C1 segment of cervical spinal cord (tissue), 14 donors: ENCODE measurements at regions not wholly inside any gene's neighbourhood (a gene's known extent, or its start where the extent isn't known, plus 50 kb on each side); places are given as distances from the start of the nearest gene placed in this dataset.

ENCODE experiments used
- DNase-seq, 14 donors: peaks; one replicate each; lab custom pipeline; 2025; lab: John Stamatoyannopoulos, UW

DNA sequence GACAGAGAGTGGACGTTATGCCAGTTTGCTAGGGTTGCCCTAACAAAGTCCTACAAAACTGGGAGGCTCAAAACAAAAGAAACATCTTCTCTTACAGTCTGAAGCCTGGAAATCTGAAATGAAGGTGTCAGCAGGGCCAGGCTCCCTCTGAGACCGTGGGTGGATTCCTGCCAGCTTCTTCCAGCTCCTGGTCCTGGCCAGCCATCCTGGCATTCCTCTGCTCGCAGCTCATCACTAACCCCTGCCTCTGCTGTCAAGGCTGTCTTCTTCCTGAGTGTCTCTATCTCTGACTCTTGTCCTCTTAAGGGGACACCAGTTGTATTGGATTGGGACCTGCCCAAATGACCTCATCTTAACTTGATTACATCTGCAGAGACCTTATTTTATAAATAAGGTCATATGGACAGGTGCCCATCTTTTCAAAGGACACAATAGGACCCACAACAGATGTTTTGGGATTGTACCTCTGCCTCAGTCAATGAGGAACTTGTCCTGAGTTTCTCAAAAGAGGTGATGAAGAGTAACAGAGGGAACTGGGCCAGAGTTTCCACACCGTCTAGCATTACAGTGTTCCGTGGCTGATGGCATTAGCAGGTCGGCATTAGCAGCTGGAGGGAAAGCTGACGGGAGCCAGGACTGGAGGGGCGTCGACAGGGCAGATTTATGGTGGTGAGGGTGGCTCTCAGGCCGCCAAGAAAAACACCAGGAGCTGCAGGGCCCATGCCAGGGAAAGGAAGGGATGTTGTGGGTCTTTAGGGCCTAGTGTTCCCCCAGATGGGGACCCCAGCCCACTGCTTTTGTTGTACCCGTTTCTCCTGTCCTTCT, 157.3 kb downstream of the TBXT start:
- no peak for DNase-seq

DNA sequence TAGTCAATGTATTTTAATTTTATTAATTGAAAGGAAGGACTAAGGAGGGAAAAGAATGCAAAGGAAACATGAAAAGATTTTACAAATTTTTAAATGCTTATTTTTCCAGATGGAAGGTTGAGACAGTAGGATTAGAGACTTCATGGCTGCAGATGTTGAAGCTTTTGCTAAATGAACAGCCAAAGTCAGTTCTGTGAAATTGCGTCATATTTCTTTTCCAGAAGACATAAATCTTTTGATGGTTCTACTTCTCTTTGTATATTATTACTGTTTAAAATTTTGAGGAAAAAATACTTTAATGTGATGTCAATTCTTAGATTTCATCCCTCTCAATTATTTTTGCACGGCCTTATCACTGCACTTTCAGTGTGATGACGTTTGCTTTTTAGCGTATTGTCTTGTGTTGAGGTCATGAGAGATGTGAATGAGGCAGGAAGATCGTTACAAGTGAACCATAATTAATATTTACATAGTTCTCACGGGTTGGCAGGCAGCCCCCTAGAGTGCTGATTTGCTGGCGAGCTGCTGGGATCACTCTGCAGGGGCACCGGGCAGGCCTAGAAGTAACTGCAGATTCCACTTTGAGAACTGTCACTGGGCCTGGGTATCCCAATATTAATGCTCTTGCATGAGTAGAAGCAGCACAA, 158.1 kb downstream of the TBXT start:
- DNase-seq: no peak

- DNase-seq: peak in 2 of 14 donors; percentile 34 to 85
Measured at GRCh38 chr6:166008441-166009369, 158.9 kb downstream of the TBXT start.

- DNase-seq: peak in 2 of 14 donors; percentile 6 to 43
Measured at GRCh38 chr6:166007349-166008263, 160.0 kb downstream of the TBXT start.

- DNase-seq: no peak
Measured at GRCh38 chr6:166006900-166007301, 160.8 kb downstream of the TBXT start.

DNA sequence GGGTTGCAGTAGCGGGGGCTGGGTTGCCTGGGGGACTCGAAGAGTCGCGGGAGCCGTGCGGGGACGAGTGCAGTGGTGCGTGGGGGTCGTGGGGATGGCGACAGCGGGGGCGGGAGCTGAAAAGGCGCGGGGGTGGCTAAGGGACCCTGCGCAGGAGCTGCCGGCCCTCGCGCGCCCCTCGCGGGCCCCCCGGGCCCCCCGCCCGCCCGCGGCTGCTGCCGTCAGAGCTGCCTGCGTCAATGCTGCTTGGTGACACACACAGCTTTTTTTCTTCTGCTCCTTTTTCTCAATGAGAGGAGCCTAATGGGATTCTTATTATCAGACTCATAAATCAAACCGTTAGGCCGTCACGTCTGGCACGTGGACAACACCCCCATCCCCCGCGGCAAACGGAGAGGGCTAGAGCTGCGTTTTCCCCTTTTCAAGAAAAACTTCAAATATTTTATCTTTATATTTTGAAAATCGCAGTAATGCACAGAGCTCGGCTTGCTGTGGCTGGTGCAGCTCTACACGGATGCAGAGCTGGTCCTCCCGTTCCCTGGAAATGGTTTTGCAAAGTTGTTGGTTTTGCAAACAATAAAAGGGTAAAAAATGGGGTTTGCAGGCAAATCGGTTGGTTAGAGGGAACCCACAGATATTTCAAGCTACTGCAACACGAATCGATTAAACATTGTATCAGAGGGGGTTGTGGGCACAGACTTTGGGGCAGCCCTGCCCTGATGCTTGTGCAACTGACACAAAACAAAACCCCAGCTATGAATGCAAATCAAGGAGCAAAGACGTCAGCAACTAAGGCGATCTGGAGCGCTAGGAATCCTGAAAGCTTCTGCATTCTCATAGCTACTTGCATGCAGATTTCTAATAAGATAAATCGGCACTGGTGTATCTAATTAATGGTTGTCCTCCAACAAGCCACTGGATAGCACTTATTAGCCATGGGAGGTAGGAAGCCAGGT, 161.4 kb downstream of the TBXT start:
- peak in 11 of 14 donors; percentile 26 to 85 (median 47) for DNase-seq

DNA sequence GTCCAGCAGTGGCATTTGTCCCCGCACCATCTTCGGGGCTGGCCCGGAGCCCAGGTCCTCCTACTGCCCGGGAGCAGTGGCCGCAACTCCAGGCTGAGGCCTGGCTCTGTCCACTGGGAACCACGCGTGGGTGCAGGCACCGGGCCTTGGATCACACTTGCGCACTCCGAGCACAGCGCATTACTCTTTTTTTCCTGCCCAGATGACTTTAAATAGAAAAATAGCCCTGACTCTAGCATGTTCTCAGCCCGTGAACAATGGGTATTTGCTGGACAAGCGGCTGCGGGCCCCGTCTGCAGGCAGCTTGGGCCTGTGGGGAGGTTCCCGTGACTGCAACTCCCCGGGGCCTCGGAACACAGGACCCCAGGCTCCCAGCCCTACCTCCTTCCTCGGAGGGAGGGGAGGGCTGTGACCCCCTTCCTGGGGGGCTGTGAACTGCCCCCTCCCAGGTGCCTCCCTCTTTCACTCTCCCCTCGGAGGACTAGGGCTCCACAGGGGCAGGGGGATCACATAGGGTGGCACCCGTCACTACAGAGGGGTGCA, 162.2 kb downstream of the TBXT start:
- peak in 9 of 14 donors; percentile 19 to 68 (median 55) for DNase-seq

DNA sequence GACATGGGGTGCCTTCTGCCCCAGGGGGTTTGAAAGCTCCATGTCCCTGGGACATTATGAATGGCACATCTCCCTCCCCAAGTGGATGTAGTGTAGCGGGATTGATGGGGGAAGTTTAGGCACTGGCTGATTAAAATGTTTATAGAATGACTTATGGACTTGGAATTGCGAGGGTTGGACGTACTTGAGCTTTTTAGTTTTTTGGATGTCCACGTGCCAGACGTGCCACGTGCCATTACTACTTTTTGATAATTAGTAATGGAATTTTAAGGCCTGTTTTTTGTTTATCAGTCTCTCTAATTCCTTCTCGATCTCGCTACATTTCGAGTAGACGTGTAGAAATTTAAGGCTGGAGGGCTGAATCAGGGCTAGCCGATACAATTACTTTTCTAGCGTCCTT, 162.8 kb downstream of the TBXT start:
- DNase-seq: no peak

DNA sequence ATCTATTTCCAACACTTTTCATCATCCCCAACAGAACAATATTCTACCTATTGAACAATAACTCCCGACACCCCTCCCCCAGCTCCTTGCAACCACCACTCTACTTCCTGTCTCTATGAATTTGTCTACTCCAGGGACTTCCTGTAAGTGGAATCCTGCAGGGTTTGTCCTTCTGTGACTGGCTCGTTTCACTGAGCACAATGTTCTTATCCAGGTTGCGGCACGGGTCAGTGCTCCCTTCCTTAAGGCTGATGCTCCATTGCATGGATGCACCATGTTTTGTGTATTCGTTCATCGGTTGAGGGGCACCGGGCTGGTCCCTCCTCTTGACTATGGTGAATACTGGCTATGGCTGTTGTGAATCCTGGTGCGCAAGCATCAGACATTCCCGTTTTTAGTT, 163.2 kb downstream of the TBXT start:
- no peak for DNase-seq

- no peak for DNase-seq
Measured at GRCh38 chr6:166003569-166003968, 164.1 kb downstream of the TBXT start.

DNA sequence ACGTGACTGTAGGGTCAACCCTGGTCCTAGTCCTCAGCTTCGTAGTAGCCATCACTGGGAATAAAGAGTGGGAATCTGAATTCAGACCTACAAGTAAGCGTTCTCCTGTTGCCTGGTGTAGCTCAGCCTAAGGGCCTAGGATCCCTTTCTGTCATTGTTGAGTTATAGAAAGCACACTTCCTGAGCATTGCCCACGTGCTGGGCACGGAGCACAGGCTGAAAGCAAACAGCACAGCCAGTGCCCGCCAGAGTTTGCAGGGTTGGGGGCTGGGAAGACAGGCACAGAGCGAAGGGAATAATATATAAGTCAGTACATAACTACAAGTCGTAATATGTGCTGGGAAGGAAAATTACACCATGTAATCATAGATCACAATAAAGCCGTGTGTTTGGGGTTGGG, 166.3 kb downstream of the TBXT start:
- no peak for DNase-seq

DNA sequence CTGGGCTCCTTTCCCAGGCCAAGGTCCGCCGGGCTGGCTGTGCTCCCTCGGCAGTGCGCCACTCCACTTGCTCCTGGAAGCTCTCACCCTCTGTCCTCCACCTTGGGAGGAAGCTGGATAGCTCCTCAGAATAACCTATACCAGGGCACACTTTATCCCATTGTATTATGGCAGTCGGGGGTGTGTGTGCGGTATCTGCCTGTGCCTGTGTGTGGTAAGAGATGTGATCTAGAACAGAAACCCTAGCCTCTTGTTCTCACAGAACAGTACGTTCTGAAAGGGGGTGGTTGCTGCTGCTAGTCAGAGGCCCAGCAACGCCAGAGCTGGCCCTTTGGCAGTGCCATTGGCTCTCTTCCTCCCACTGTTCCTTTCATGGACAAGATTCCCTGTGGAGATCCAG, 168.4 kb downstream of the TBXT start:
- DNase-seq: no peak

DNA sequence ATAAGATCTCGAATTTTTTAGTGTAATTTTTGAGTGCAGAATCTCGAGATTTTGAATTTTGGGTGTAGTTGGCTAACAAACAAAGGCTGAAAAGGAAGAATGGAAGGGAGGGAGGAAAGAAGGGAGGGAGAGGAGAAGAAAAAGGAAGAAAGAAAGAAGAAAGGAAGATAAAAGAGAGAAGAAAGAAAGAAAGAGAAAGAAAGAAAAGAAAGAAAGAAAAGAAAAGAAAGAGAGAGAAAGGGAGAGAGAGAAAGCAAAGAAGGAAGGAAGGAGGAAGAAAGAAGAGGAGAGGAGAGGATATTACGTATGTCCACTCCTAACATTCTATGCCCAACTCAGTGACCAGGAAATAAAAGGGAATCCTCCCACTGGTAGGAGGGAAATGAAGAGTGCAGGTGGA, 169.6 kb downstream of the TBXT start:
- DNase-seq: no peak

- DNase-seq: no peak
Measured at GRCh38 chr6:165991341-165991740, 176.3 kb downstream of the TBXT start.

DNA sequence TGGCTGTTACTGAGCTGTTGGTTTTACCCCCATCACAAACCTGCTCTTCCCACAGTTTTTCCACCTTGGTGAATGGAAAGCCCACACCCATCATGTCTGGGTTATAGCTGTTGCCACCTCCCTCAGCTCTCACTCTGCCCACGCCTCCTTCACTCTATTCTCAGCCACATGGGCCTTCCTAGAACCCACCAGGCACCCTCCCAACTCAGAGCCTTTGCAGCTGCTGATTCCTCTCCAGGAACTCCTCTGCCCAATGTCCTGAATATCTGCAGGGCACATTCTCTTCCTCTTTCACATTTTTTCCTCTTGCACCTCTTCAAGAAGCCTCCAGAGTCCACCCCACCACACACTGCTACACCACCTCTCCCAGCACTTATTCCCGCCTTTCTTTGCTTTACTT, 177.4 kb downstream of the TBXT start:
- no peak for DNase-seq

DNA sequence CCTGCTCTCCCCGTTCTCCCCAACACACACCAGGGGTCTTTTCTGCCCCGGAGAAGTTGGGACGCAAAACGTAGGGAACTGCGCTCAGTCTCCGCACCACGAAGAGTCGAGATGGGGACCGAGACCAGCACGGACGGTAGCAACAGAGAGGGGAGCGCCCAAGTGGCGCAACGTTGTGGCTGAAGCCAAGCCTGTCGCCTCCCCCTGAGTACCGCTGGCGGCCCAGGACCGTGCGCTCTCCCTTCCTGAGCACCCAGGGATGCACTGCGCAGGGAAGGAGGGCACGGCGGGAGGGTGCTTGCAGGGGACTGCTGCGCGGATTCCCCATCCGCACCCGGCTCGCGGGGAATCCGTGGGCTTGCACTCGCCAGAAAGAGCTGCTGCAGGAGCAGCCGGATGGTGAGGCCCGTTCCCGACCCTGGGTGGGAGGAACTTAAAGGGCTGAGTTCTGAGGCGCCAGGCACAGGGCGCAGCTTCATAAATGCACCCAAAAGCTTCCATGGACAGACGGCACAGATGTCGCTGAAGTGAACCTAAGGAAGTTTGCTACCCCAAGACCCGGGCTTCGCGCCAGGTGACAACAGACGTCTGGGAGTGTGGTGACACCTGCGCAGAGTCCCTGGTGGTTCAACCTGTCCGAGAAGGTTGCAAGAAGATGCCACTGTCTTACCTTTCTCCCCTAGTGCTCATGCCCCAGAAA, 178.7 kb downstream of the TBXT start:
- DNase-seq: no peak

DNA sequence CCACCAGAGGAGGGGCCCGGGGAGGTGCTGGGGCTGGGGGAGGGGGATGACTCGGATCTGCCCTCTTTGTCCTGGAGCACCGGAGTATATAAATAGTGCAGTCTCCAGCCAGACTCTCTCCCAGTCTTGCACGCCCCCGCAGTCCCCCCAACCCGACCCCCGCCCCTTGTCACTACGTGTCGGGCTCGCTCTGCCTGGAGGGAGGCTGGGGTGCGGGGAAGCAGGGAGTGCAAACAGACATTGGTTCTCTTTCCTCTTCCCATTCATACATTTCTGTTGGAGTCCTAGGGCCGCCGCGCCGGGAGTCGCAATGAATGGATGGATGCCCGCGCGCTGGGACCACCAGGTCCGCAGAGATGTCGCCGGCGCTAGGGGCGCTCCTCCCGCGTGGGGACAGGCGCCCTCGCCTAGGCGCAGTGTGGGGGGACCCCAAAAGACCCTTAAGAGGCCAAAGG, 179.3 kb downstream of the TBXT start:
- DNase-seq: no peak

- peak in 8 of 14 donors; percentile 5 to 96 (median 30) for DNase-seq
Measured at GRCh38 chr6:165987483-165988301, 180.0 kb downstream of the TBXT start.
